ENCODE measurements at regions not wholly inside any gene's neighbourhood (a gene's known extent, or its start where the extent isn't known, plus 50 kb on each side); places are given as distances from the start of the nearest gene placed in this dataset.

DNA sequence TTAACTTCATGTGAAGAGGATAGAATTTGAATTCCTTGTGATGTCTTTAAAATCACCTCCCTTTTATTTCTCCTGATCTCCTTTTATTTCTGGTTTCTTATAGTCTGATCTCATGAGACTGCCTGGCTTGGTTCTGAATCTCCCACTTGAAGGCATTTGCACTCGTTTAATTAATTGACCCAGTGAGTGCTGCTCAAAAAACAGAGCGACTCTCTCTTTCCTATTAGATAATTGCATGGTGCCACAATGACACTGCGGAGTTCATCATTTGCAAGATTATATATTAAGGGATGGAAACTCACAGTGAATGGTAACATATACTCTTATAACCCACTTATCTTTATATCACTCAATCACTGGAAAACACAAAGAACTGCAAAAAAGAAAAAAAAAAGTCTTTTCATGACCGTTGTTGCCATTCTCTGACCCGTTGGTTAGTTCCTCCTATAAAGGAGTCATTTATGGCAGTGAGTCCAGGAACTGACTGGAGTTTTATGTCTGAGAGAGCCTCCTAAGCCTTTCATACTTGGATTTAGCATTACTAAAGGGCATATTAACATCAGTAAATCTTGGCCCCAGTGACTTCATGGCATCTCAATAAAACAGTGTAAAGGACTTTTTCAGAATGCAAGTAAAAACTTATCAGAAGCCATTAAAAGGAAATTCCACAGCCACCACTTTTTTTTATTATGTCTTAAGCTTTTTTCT lies 103.3 kb upstream of the EPHA4 start:
- H3K27ac ChIP-seq (replicated peaks) = no peak overlapping the region

DNA sequence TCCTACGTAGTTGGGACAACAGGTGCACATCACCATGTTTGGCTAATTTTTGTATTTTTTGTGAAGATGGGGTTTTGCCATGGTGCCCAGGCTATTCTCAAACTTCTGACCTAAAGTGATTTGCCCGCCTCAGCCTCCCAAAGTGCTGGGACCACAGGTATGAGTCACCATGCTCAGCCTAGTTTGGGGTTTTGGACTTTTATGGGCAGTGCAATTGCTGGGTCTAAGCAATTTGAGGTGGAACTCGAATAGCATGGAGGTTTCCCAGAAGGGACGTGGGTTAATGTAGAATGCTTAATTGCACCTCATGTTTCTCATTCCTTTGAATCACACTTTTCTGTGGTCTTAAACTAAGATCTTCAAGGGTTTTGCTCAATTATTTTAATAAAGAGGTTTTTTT lies 102.3 kb upstream of the EPHA4 start:
- no peaks in the 10 kb centered on the region for H3K27me3 ChIP-seq (ENCODE audit: insufficient read depth, poor library complexity, severe bottlenecking)
- TF ChIP-seq GABPA (IDR thresholded peaks at IDR 0.05; ENCODE audit: low read depth) (no peak), SPI1 (IDR thresholded peaks at IDR 0.05; ENCODE audit: borderline replicate concordance, low read depth) (no peak), POLR2AphosphoS5 (IDR thresholded peaks at IDR 0.05; ENCODE audit: low read depth) (no peak)
- TF ChIP-seq, protein P1, sequence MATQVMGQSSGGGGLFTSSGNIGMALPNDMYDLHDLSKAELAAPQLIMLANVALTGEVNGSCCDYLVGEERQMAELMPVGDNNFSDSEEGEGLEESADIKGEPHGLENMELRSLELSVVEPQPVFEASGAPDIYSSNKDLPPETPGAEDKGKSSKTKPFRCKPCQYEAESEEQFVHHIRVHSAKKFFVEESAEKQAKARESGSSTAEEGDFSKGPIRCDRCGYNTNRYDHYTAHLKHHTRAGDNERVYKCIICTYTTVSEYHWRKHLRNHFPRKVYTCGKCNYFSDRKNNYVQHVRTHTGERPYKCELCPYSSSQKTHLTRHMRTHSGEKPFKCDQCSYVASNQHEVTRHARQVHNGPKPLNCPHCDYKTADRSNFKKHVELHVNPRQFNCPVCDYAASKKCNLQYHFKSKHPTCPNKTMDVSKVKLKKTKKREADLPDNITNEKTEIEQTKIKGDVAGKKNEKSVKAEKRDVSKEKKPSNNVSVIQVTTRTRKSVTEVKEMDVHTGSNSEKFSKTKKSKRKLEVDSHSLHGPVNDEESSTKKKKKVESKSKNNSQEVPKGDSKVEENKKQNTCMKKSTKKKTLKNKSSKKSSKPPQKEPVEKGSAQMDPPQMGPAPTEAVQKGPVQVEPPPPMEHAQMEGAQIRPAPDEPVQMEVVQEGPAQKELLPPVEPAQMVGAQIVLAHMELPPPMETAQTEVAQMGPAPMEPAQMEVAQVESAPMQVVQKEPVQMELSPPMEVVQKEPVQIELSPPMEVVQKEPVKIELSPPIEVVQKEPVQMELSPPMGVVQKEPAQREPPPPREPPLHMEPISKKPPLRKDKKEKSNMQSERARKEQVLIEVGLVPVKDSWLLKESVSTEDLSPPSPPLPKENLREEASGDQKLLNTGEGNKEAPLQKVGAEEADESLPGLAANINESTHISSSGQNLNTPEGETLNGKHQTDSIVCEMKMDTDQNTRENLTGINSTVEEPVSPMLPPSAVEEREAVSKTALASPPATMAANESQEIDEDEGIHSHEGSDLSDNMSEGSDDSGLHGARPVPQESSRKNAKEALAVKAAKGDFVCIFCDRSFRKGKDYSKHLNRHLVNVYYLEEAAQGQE (IDR thresholded peaks at IDR 0.05; ENCODE audit: insufficient replicate concordance, low read depth) = no peak
- H3K4me3 ChIP-seq (replicated peaks; ENCODE audit: insufficient read depth, low read length) = no peak overlapping the region
- no peak overlapping the region for H3K27ac ChIP-seq (replicated peaks)
- no peak for DNase-seq (ENCODE audit: low read depth in 1 of 2, low spot score in 1 of 2)

More for the DNA sequence above, 103.3 kb upstream of the EPHA4 start:
- Histone ChIP-seq H3K27me3 (ENCODE audit: insufficient read depth, poor library complexity, severe bottlenecking) (no peaks in the 10 kb centered on the region), H3K4me3 (replicated peaks; ENCODE audit: insufficient read depth, low read length) (no peak overlapping the region)
- no peak for DNase-seq (ENCODE audit: low read depth in 1 of 2, low spot score in 1 of 2)
- TF ChIP-seq, protein P2, sequence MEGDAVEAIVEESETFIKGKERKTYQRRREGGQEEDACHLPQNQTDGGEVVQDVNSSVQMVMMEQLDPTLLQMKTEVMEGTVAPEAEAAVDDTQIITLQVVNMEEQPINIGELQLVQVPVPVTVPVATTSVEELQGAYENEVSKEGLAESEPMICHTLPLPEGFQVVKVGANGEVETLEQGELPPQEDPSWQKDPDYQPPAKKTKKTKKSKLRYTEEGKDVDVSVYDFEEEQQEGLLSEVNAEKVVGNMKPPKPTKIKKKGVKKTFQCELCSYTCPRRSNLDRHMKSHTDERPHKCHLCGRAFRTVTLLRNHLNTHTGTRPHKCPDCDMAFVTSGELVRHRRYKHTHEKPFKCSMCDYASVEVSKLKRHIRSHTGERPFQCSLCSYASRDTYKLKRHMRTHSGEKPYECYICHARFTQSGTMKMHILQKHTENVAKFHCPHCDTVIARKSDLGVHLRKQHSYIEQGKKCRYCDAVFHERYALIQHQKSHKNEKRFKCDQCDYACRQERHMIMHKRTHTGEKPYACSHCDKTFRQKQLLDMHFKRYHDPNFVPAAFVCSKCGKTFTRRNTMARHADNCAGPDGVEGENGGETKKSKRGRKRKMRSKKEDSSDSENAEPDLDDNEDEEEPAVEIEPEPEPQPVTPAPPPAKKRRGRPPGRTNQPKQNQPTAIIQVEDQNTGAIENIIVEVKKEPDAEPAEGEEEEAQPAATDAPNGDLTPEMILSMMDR (IDR thresholded peaks at IDR 0.05; ENCODE audit: insufficient read depth, low read length) = no peak
- no peak for TF ChIP-seq SPI1 (IDR thresholded peaks at IDR 0.05; ENCODE audit: borderline replicate concordance, low read depth)
- TF ChIP-seq POLR2AphosphoS5 (IDR thresholded peaks at IDR 0.05; ENCODE audit: low read depth) = no peak
- no peak for TF ChIP-seq GABPA (IDR thresholded peaks at IDR 0.05; ENCODE audit: low read depth)
- TF ChIP-seq, protein P1 (IDR thresholded peaks at IDR 0.05; ENCODE audit: insufficient replicate concordance, low read depth) = no peak

DNA sequence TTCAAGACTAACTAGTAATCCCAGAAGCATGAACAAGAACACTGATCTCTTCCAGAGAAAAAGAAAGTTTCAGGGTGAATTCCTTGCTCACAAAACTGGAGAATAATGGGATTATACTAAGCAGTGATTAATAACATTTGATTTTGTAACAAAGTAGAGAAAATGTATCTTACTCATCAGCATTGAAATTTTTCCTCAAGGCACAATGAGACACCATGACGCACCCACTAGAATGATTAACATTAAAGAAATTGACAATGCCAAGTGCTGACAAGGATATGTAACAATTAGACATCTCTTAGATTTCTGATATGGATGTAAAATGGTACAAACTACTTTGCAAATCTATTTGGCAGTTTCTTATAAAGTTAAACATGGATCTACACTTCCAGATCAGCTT lies 101.1 kb upstream of the EPHA4 start:
- Histone ChIP-seq H3K4me3 (replicated peaks; ENCODE audit: insufficient read depth, low read length) (no peak overlapping the region), H3K27me3 (ENCODE audit: insufficient read depth, poor library complexity, severe bottlenecking) (no peaks in the 10 kb centered on the region), H3K27ac (replicated peaks) (no peak overlapping the region)
- TF ChIP-seq GABPA (IDR thresholded peaks at IDR 0.05; ENCODE audit: low read depth) (no peak), SPI1 (IDR thresholded peaks at IDR 0.05; ENCODE audit: borderline replicate concordance, low read depth) (no peak), POLR2AphosphoS5 (IDR thresholded peaks at IDR 0.05; ENCODE audit: low read depth) (no peak)
- TF ChIP-seq, protein P1 (IDR thresholded peaks at IDR 0.05; ENCODE audit: insufficient replicate concordance, low read depth) = no peak
- TF ChIP-seq, protein P2 (IDR thresholded peaks at IDR 0.05; ENCODE audit: insufficient read depth, low read length) = no peak
- DNase-seq (ENCODE audit: low read depth in 1 of 2, low spot score in 1 of 2) = no peak
